Activated CD4-positive, alpha-beta memory T cell treated with anti-CD3 and anti-CD28 coated beads for 36 hours (primary cell): ENCODE measurements at regions not wholly inside any gene's neighbourhood (a gene's known extent, or its start where the extent isn't known, plus 50 kb on each side); places are given as distances from the start of the nearest gene placed in this dataset.
"Not testable (repeated sequence)": the region's sequence is repeated elsewhere in the genome, so short reads cannot be mapped to it uniquely, and the experiment has no call there.

ENCODE experiments used
- CTCF ChIA-PET: fragments of 350-600 bp; sonication (Branson Sonifier 250); formaldehyde crosslinking; loops from one replicate; lab custom pipeline; 2021; ENCODE audit warnings: antibody characterized with exemption, inconsistent platforms; lab: Charles Lee
- POLR2A ChIA-PET: fragments of 350-600 bp; sonication (Branson Sonifier 250); formaldehyde crosslinking; loops from one replicate; lab custom pipeline; 2021; ENCODE audit warnings: antibody characterized with exemption; lab: Charles Lee
- DNase-seq: peaks from one replicate; pipeline ENCODE4 v3.0.0-alpha.2; 2020
- H3K27ac Mint-ChIP-seq: one replicate; pipeline ENCODE4 v1.8.0; 2021; ENCODE audit warnings: mixed read lengths
- H3K27me3 Mint-ChIP-seq: one replicate; pipeline ENCODE4 v1.8.0; 2021; ENCODE audit warnings: mixed read lengths
- H3K36me3 Mint-ChIP-seq: one replicate; pipeline ENCODE4 v1.8.0; 2021; ENCODE audit warnings: mixed read lengths
- H3K4me1 Mint-ChIP-seq: one replicate; pipeline ENCODE4 v1.8.0; 2021; ENCODE audit warnings: low read depth, mixed read lengths
- H3K4me3 Mint-ChIP-seq: one replicate; pipeline ENCODE4 v1.8.0; 2021; ENCODE audit warnings: mild to moderate bottlenecking, mixed read lengths
- H3K9me3 Mint-ChIP-seq: one replicate; pipeline ENCODE4 v1.8.0; 2021; ENCODE audit warnings: mixed read lengths
- intact Hi-C: fragments of 100-400 bp; cut with micrococcal nuclease; formaldehyde crosslinking; loops from one replicate; pipeline ENCODE4 v1.15.1; 2023

GRCh38 chr10:9339716-9340115 lies 1285.2 kb downstream of the GATA3 start:
- Mint-ChIP-seq H3K4me3 (no peak overlapping the region), H3K4me1 (no peaks in the 10 kb centered on the region), H3K36me3 (no peaks in the 10 kb centered on the region), H3K27ac (no peak overlapping the region), H3K27me3 (peaks cover 6% of the 10 kb centered on the region), H3K9me3 (no peaks in the 10 kb centered on the region)
- ChIA-PET POLR2A (no interaction called here), CTCF (no interaction called here)
- intact Hi-C loops, result loop anchor here (10.0 kb wide), 1 partner anchor 345 kb away; no protein-coding TSS in a partner anchor
- no peak for DNase-seq

DNA sequence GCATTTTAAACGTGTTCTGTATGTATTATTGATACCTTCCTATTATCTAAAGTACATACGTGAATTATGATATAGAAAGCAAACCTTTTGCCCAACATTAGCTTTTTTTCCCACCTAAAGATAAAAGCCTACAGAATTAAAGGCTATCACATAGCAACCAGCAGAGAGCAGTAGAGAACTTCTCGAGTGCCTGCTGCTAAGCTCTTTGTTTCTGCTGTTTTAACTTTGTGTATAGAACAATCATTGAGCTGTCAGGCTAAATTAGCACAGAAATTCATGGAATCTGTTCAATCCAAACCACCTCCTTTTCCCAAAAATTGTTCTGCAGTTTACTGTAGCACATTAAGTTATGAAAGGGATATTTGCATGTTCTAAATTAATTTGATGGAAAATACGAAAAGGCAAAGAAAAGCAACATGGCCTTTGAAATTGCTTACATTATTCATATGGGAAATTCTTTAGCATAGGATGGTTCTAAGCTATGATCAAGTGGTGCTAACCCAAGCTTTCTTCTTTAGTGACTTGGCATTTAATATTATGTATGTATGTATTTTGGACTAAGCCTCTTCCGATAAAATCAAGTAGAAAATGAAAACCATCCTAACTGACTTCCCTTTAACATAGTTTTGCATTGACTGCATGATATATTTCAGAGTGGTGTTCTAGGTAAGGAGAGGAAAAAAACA lies 1288.5 kb downstream of the GATA3 start:
- CTCF ChIA-PET, result interaction anchor here (0.6 to 1.7 kb wide), 5 partner anchors 9 to 909 kb away, joined by 3 to 10 read pairs (median 3); no protein-coding TSS in a partner anchor
- Mint-ChIP-seq H3K27ac (no peak overlapping the region), H3K9me3 (peaks cover 9% of the 10 kb centered on the region), H3K27me3 (no peaks in the 10 kb centered on the region), H3K4me1 (peaks cover 1% of the 10 kb centered on the region), H3K36me3 (no peaks in the 10 kb centered on the region), H3K4me3 (no peak overlapping the region)
- no peak for DNase-seq
- POLR2A ChIA-PET, result no interaction called here
- intact Hi-C loops, result loop anchor here (2.0 to 10.0 kb wide), 2 partner anchors 342 to 1334 kb away; no protein-coding TSS in a partner anchor

GRCh38 chr10:9347933-9348332 lies 1293.4 kb downstream of the GATA3 start:
- H3K36me3 Mint-ChIP-seq, POLR2A ChIA-PET, H3K9me3 Mint-ChIP-seq, H3K4me1 Mint-ChIP-seq, DNase-seq, H3K4me3 Mint-ChIP-seq, H3K27ac Mint-ChIP-seq, H3K27me3 Mint-ChIP-seq: not testable (repeated sequence)
- intact Hi-C loops, result loop anchor here (10.0 kb wide), 1 partner anchor 337 kb away; no protein-coding TSS in a partner anchor
- CTCF ChIA-PET, result interaction anchor here (0.7 kb wide), 1 partner anchor 16 kb away, joined by 3 read pairs; no protein-coding TSS in a partner anchor

DNA sequence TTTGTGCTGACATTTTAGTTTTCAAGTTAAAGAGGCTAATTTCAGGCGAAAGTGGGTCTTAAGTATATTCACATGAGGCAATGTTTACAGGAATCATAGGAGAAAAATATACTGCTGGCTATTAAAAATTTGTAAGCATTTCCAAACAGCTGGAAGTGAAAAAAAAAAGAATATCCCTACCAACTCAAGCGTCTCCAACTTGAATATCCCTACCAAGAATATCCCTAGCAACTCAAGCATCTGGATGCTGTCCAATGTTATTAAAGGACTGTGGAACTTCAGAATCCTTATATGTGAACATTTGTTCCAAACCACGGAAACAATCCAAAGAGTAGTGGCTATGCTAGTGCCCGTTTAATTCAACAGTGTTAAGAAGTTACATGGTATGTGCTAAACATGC lies 1303.0 kb downstream of the GATA3 start:
- DNase-seq, result no peak
- POLR2A ChIA-PET, result no interaction called here
- intact Hi-C loops, result no loop called here
- H3K27me3 Mint-ChIP-seq, result peaks cover 6% of the 10 kb centered on the region
- H3K36me3 Mint-ChIP-seq, result no peaks in the 10 kb centered on the region
- no peaks in the 10 kb centered on the region for H3K9me3 Mint-ChIP-seq
- CTCF ChIA-PET, result no interaction called here
- H3K4me1 Mint-ChIP-seq, result peaks cover 1% of the 10 kb centered on the region
- no peak overlapping the region for H3K4me3 Mint-ChIP-seq
- no peak overlapping the region for H3K27ac Mint-ChIP-seq

DNA sequence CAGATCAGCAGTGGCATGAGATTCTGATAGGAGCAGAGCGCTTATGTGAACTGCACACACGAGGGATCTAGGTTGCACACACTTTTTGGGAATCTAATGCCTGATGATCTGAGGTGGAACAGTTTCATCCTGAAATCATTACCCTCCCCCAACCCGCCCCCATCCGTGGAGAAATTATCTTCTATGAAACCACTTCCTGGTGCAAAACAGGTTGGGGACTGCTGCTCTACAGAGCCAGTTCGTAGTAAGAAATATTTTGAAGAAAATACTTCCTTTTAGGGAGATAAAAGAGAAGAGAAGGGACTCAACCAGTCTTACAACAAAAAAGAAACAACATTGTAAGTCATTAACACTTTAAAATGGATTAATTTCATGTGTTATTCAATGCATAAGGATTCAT lies 1308.2 kb downstream of the GATA3 start:
- Mint-ChIP-seq H3K27me3 (peaks cover 3% of the 10 kb centered on the region), H3K4me1 (peaks cover 12% of the 10 kb centered on the region), H3K27ac (no peak overlapping the region), H3K36me3 (no peaks in the 10 kb centered on the region), H3K4me3 (no peak overlapping the region), H3K9me3 (no peaks in the 10 kb centered on the region)
- ChIA-PET POLR2A (no interaction called here), CTCF (no interaction called here)
- no peak for DNase-seq
- intact Hi-C loops, result no loop called here

DNA sequence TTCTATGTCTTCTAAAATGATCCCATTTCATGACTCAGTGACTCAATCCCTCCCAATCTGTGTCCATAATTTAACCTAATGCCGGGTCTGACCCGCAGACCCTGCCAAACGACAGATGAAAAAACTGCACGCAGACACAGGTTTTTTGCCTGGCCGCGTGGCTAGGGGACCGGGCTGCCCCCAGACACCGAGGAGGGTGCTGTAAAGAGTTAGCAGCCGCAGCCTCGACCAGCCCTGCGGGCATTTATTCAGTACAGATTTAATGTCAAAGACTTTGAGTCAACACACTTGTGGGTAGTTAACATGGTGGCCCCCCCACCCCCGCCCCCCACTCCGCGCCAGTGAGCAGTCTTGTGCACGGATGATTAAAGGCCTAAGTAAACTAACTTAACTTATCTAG lies 1324.7 kb downstream of the GATA3 start:
- Mint-ChIP-seq H3K4me3 (no peak overlapping the region), H3K27me3 (peaks cover 21% of the 10 kb centered on the region), H3K9me3 (no peaks in the 10 kb centered on the region), H3K36me3 (no peaks in the 10 kb centered on the region), H3K4me1 (no peaks in the 10 kb centered on the region), H3K27ac (no peak overlapping the region)
- intact Hi-C loops, result no loop called here
- ChIA-PET CTCF (no interaction called here), POLR2A (no interaction called here)
- no peak for DNase-seq

DNA sequence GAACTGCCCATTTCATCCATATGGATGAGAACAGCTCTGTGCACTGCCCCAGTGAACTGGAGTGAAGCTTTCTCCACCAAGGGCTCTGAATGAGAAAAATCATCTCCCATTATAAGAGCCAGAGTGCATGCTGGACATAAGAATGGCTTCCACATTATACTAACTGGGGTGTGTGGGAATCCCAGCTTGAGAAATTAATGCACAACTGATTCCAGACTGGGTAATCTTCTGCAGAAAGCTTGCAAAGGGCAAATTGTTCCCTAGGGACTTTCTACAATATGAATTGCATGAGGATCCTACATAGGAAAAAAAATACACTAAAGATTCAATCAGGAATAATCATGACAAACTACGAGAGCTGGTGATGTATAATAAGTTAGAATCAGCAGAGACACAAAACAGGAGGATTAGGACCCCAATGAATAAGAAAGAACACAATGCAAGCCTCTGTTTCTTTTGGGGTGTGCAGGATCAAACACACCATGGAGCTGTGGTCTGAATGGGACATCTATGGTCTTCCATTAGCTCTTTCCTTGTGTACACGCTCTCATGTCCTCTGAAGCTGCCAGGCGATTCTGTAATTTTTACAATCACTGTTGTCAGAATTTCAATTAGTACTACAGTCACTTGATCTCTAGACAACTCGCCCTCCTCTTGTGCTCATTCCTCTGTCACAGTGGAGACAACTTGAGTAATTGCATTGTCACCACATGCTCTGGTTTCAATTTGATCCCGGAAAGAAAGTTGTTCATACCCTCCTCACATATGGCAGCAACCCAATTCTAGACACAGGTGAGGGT lies 1327.4 kb downstream of the GATA3 start:
- Mint-ChIP-seq H3K27ac (no peak overlapping the region), H3K4me1 (no peaks in the 10 kb centered on the region), H3K9me3 (no peaks in the 10 kb centered on the region), H3K4me3 (no peak overlapping the region), H3K27me3 (peaks cover 26% of the 10 kb centered on the region), H3K36me3 (no peaks in the 10 kb centered on the region)
- intact Hi-C loops, result no loop called here
- ChIA-PET CTCF (no interaction called here), POLR2A (interaction anchor here (0.5 kb wide), 1 partner anchor 101 kb away, joined by 3 read pairs; no protein-coding TSS in a partner anchor)
- DNase-seq, result no peak

DNA sequence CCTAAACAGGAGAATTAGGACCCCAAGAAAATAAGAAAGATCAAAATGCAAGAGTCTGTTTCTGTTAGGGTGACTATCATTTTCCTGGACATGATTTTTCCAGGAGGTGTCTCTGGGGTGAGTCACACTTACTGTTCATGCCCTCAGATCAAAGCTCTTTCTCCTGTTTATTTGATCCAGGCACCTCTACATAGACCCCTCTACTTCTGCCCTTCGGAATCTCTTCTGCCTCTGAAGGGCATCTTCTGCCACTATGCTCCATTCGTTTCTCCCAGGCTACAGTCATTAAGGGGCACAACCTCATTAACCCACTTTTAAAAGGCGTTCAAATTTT lies 1328.0 kb downstream of the GATA3 start:
- Mint-ChIP-seq H3K27me3 (peaks cover 28% of the 10 kb centered on the region), H3K36me3 (no peaks in the 10 kb centered on the region), H3K27ac (no peak overlapping the region), H3K4me3 (no peak overlapping the region), H3K4me1 (no peaks in the 10 kb centered on the region), H3K9me3 (no peaks in the 10 kb centered on the region)
- POLR2A ChIA-PET, result no interaction called here
- intact Hi-C loops, result no loop called here
- CTCF ChIA-PET, result no interaction called here
- no peak for DNase-seq

DNA sequence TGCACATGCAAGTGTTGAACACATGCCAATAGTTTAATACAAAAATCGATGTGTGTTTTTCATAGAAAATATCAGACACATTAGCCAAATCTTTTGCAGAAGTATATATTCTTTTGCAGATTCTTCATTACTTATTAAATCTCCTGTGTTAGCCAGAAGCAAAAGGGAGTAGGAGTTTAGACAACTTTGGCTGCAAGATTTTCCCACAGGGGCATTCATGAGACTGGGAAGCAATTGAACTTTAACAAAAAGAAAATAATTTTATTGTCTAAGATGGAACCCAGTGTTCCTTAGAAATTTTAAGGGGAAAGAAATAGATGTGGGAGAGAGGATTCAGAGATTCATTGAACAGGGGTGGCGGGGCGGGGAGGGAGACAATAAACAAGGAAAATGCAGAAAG lies 1336.0 kb downstream of the GATA3 start:
- intact Hi-C loops, result no loop called here
- DNase-seq, result no peak
- no peak overlapping the region for H3K27ac Mint-ChIP-seq
- CTCF ChIA-PET, result no interaction called here
- POLR2A ChIA-PET, result no interaction called here
- H3K9me3 Mint-ChIP-seq, result no peaks in the 10 kb centered on the region
- peaks cover 16% of the 10 kb centered on the region for H3K27me3 Mint-ChIP-seq
- H3K36me3 Mint-ChIP-seq, result no peaks in the 10 kb centered on the region
- no peak overlapping the region for H3K4me3 Mint-ChIP-seq
- H3K4me1 Mint-ChIP-seq, result no peaks in the 10 kb centered on the region

DNA sequence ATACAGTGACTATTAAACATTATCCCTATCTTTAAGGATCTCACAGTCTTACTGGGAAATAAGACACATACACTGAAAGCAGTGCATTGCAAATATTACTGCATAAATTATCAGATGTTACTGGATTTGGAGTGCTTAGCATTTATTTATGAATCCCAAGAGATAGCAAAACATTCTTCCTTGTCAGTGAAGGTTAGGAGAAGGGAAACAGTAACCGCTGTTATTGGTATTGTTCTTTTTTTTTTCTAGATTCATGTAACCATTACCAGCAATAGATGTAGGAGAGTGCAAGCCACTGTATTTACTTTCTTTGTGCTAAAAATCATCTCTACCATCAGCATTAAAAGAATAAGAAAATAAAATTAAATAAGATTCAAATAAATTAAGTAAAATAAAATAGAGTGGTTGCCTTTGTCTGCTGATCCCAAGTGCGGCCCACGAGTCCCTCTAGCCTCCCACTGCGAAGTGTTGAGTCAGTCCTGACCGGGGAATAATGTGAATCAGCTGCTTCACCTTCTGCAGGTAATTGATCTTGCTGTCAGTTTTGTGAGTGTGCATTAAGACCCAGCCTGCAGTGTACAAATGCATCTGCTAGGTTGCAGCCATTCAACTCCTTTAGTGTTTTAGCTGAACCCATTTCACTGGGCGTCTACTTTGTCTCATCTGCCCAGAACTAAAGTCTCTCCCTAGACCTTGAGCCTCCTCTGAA lies 1344.9 kb downstream of the GATA3 start:
- Mint-ChIP-seq H3K27ac (no peak overlapping the region), H3K4me3 (no peak overlapping the region), H3K4me1 (no peaks in the 10 kb centered on the region), H3K36me3 (no peaks in the 10 kb centered on the region), H3K9me3 (no peaks in the 10 kb centered on the region), H3K27me3 (peaks cover 12% of the 10 kb centered on the region)
- intact Hi-C loops, result no loop called here
- DNase-seq, result no peak
- POLR2A ChIA-PET, result no interaction called here
- CTCF ChIA-PET, result no interaction called here

DNA sequence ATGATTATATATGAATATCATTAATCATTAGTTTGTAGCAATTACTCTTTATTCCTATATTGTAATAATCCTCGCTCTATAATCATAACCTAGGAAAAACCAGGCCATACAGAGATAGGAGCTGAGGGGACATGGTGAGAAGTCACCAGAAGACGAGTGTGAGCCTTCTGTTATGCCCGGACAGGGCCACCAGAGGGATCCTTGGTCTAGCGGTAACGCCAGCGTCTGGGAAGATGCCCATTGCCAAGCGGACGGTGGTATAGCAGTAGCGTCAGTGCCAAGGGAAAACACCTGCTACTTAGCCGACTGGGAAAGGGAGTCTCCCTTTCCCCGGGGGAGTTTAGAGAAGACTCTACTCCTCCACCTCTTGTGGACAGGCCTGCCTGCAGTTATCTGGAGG lies 1347.6 kb downstream of the GATA3 start:
- DNase-seq, H3K36me3 Mint-ChIP-seq, H3K27me3 Mint-ChIP-seq, intact Hi-C loops, H3K27ac Mint-ChIP-seq, H3K4me3 Mint-ChIP-seq, H3K9me3 Mint-ChIP-seq, POLR2A ChIA-PET, CTCF ChIA-PET, H3K4me1 Mint-ChIP-seq: not testable (repeated sequence)

GRCh38 chr10:9402507-9403195 lies 1348.2 kb downstream of the GATA3 start:
- DNase-seq, H3K4me1 Mint-ChIP-seq, H3K9me3 Mint-ChIP-seq, H3K27ac Mint-ChIP-seq, H3K27me3 Mint-ChIP-seq, POLR2A ChIA-PET, H3K36me3 Mint-ChIP-seq, H3K4me3 Mint-ChIP-seq, CTCF ChIA-PET, intact Hi-C loops: not testable (repeated sequence)
